Activated naive CD4-positive, alpha-beta T cell treated with anti-CD3 and anti-CD28 coated beads for 36 hours (primary cell): ENCODE measurements at regions not wholly inside any gene's neighbourhood (a gene's known extent, or its start where the extent isn't known, plus 50 kb on each side); places are given as distances from the start of the nearest gene placed in this dataset.

Experiments used
- CTCF ChIA-PET: fragments of 350-600 bp; sonication (Branson Sonifier 250); formaldehyde crosslinking; loops from one replicate; lab custom pipeline; 2021; ENCODE audit warnings: antibody characterized with exemption; lab: Charles Lee
- DNase-seq: peaks from one replicate; pipeline ENCODE4 v3.0.0-alpha.2; 2020
- H3K27ac Mint-ChIP-seq: one replicate; pipeline ENCODE4 v1.8.0; 2021; ENCODE audit warnings: mild to moderate bottlenecking, mixed read lengths
- H3K27me3 Mint-ChIP-seq: one replicate; pipeline ENCODE4 v1.8.0; 2021; ENCODE audit warnings: low read depth, mixed read lengths
- H3K36me3 Mint-ChIP-seq: one replicate; pipeline ENCODE4 v1.8.0; 2021; ENCODE audit warnings: low read depth, mixed read lengths
- H3K4me1 Mint-ChIP-seq: one replicate; pipeline ENCODE4 v1.8.0; 2021; ENCODE audit warnings: low read depth, mixed read lengths
- H3K4me3 Mint-ChIP-seq: one replicate; pipeline ENCODE4 v1.8.0; 2021; ENCODE audit warnings: mild to moderate bottlenecking, moderate library complexity, mixed read lengths
- H3K9me3 Mint-ChIP-seq: one replicate; pipeline ENCODE4 v1.8.0; 2021; ENCODE audit warnings: mixed read lengths
- intact Hi-C: fragments of 100-400 bp; cut with micrococcal nuclease; formaldehyde crosslinking; loops from one replicate; pipeline ENCODE4 v1.15.1; 2023

DNA sequence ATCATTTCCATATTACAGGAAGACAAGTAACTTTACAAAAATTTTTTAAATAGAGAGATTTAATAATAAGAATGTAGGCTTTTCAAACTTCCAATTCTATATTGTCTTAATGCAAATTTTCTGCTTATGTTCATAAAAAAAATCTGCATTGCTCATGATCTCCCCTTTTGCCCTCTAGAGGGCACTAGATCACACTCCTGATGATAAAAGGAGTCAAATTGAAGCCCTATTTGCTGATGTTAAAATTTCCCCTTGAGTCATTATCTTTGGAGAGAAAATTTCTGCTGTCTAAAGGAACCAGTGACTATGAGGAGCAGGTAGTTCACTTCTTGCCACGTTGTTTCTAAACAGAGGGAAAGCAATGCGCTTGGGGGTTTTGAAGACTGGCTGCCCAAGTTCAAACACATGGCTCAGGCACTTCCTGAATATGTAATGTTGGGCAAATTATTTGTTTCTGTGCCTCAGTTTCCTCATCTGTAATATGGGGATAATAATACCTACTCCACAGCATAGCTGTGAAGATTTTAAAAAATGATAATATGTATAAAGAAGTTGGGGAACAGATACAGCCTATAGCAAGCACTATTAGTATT lies 874.2 kb downstream of the TFAP2A start:
- Mint-ChIP-seq H3K4me3 (no peak overlapping the region), H3K4me1 (no peaks in the 10 kb centered on the region), H3K27ac (no peak overlapping the region), H3K9me3 (no peaks in the 10 kb centered on the region), H3K36me3 (no peaks in the 10 kb centered on the region), H3K27me3 (no peaks in the 10 kb centered on the region)
- CTCF ChIA-PET, result no interaction called here
- intact Hi-C loops, result loop anchor here (1.0 kb wide), 1 partner anchor 889 kb away; no protein-coding TSS in a partner anchor
- DNase-seq, result peak; percentile 10

DNA sequence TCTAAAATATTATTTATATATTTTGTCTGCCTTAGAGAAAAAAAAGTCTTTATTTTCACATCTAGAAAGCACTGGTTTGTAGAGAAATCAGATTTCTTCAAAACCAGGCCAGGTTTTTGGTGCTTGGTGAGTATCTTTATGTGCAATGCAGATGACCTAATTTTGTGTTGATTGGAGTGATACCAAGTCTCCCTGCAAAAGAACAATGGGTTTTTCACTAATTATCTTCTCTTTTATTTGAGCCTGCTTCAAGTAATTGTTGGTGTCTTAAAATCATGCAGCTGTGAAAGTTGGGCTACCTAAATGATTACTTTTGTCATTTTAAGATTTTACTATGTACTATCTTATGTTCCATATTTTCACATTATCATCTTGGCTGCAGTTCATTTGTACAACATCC lies 874.7 kb downstream of the TFAP2A start:
- H3K27me3 Mint-ChIP-seq, result no peaks in the 10 kb centered on the region
- no peaks in the 10 kb centered on the region for H3K4me1 Mint-ChIP-seq
- no peak for DNase-seq
- no peak overlapping the region for H3K27ac Mint-ChIP-seq
- H3K9me3 Mint-ChIP-seq, result no peaks in the 10 kb centered on the region
- intact Hi-C loops, result loop anchor here (1.0 kb wide), 1 partner anchor 889 kb away; no protein-coding TSS in a partner anchor
- H3K36me3 Mint-ChIP-seq, result no peaks in the 10 kb centered on the region
- H3K4me3 Mint-ChIP-seq, result no peak overlapping the region
- CTCF ChIA-PET, result no interaction called here

DNA sequence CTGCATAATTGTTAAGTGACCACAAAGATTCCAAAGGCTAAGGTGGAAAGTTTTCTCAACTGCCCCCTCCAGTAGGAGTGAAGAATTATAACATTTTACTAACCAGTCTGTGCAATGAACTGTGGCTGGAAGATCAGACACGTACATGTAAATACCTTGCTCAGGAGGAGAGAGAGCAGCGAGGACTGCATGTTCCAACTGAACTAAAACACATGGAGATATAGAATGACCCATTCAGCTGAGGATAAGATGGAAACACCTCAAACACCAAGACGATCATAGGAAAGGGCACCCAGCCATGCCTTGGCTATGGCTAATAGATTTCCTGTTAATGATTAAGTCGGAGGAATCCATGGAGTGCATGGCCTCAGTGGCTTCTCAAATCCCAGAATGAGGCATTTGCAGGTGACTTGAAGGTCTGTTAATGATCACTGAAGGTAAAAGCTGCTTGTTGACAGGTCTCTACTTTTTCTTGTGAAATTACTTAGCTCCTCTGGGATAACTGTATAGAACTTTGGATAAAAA lies 875.6 kb downstream of the TFAP2A start:
- DNase-seq, result no peak
- Mint-ChIP-seq H3K4me3 (no peak overlapping the region), H3K4me1 (no peaks in the 10 kb centered on the region), H3K27ac (no peak overlapping the region), H3K36me3 (no peaks in the 10 kb centered on the region), H3K27me3 (no peaks in the 10 kb centered on the region), H3K9me3 (no peaks in the 10 kb centered on the region)
- CTCF ChIA-PET, result no interaction called here
- intact Hi-C loops, result no loop called here

DNA sequence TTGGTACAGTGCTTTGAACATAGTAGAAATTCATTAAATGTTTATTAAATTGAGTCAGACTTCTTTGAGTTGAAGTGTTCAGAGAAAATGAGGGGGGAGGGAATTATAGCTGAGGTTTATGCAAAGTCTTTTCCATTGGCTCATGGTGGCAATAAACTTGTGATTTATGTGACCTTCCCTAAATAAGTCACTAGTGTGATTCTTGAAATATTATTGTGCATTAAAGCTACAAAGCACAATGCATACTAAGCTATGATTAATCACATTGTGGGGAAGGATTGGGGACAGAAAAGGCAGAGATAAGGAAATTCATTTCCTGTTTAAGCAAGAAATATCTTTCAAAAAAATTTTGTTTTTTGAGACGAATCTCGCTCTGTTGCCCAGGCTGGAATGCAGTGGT lies 877.5 kb downstream of the TFAP2A start:
- H3K4me1 Mint-ChIP-seq, result no peaks in the 10 kb centered on the region
- no peak for DNase-seq
- H3K27ac Mint-ChIP-seq, result no peak overlapping the region
- CTCF ChIA-PET, result interaction anchor here (1.2 kb wide), 1 partner anchor 9 kb away, joined by 5 read pairs; no protein-coding TSS in a partner anchor
- no peaks in the 10 kb centered on the region for H3K36me3 Mint-ChIP-seq
- no peaks in the 10 kb centered on the region for H3K27me3 Mint-ChIP-seq
- H3K9me3 Mint-ChIP-seq, result no peaks in the 10 kb centered on the region
- no peak overlapping the region for H3K4me3 Mint-ChIP-seq
- intact Hi-C loops, result no loop called here

DNA sequence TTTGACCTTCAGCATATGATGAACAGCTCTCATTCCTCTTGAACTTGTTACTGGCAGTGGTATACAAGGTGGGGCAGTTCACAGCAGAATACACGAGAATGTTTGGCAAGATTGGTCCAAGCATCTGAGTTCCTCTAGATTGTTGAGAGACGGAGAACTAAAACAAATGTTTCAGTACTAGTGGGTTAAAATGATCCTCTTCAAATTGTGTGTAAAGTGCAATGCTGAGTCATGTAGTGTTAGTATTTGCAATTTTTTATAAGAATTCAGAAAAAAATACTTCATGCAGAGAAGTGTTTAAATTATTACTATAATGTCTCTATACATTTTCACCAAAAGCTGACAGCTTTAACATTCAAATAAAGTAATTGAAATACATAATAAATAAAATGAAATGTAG lies 879.8 kb downstream of the TFAP2A start:
- Mint-ChIP-seq H3K27me3 (no peaks in the 10 kb centered on the region), H3K36me3 (no peaks in the 10 kb centered on the region), H3K4me3 (no peak overlapping the region), H3K9me3 (no peaks in the 10 kb centered on the region), H3K4me1 (no peaks in the 10 kb centered on the region), H3K27ac (no peak overlapping the region)
- intact Hi-C loops, result no loop called here
- no peak for DNase-seq
- CTCF ChIA-PET, result no interaction called here

DNA sequence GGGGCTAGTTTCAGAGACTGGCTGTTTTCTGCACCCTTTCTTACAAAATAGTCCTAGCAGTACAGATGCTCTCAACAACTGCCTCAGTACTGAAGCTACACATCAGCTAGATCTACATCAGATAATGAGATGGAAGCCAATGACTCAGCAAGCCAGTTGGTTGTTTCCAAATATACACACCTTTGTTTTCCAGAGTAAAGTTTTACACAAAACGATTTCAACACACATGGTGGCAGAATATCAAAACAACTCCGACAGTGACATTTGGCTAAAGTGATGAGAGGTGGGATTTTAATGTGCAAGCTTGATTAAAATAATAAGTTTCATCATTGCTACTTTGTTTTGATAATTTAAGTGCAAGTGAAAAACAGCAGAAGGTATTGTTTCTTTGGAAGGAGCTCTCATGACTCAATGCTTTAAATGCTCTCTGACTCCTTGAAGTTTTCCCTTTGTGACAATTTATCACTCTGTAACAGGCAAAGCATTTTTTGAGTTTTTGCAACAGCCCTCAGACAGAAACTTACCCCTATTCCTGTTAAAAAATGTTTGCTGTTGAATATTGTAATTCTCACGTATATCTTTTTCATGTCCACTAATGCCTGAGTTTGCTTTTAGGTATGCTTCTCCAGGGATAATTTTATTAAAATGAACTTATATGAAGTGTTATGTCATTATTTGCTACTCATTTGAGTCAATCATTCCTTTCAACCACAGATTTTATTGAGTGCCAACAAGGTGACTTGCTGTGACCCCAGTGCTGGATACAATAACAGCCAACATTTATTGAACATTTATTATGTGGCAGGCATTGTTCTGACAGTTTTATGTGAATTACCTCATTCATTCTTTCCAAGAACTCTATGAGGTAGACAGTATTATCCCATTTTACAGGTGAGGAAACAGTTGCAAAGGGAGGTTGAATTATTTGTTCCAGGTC lies 882.0 kb downstream of the TFAP2A start:
- Mint-ChIP-seq H3K36me3 (no peaks in the 10 kb centered on the region), H3K9me3 (no peaks in the 10 kb centered on the region), H3K4me3 (no peak overlapping the region), H3K27ac (no peak overlapping the region), H3K4me1 (no peaks in the 10 kb centered on the region), H3K27me3 (no peaks in the 10 kb centered on the region)
- intact Hi-C loops, result no loop called here
- DNase-seq, result no peak
- CTCF ChIA-PET, result interaction anchor here (0.5 kb wide), 1 partner anchor 509 kb away, joined by 5 read pairs; no protein-coding TSS in a partner anchor

DNA sequence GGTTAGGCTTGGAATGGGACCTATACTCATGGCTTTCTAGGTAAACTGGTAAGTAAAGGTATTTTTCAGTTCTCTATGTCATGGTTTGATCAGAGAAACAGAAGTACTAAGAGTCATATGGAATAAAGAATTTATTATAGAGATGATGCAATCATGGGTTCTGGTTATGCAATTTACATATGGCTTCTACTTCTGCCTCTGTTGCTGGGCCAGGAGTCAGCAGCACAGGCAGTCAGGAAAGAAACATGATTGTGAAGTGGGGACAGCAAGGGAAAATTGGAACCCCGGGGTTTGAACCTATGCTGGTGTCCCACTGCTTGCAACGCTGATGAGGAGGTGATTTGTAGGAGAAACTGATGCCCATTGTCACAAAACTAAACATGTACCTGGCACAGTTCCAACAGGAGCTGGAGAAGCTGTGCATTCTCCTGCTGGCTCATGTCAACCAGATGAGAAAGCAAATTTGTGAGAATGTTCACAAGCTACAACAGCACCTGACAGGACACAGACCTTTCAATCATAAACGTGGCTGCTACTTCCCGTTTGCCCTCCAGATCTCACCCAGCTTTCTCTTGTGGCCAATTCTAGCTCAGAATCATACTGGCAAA lies 887.1 kb downstream of the TFAP2A start:
- DNase-seq, result no peak
- CTCF ChIA-PET, result interaction anchor here (0.7 to 1.0 kb wide), 2 partner anchors 9 to 262 kb away, joined by 3 to 5 read pairs; no protein-coding TSS in a partner anchor
- Mint-ChIP-seq H3K4me1 (no peaks in the 10 kb centered on the region), H3K27me3 (peaks cover 4% of the 10 kb centered on the region), H3K27ac (no peak overlapping the region), H3K4me3 (no peak overlapping the region), H3K9me3 (peaks cover 4% of the 10 kb centered on the region), H3K36me3 (peaks cover 1% of the 10 kb centered on the region)
- intact Hi-C loops, result no loop called here

DNA sequence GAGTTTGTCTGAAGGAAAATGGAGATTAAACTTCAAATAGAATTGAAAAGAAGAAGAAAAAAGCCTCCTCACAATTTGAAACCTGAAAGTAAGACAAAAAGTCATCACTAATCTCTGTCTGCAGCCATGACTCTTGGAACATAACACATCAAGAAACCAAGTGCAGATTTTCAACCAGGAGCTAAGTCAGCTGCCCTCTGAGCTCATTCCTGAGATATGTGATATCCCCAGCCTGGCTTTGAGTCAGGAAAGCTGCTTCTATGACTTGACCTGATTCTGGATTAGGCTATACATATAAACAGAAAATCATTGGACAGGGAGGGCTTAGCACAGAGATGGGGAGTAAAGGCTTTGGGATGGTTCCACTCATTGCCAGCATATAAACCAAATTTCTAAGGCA lies 891.4 kb downstream of the TFAP2A start:
- Mint-ChIP-seq H3K36me3 (peaks cover 1% of the 10 kb centered on the region), H3K4me3 (no peak overlapping the region), H3K4me1 (peaks cover 2% of the 10 kb centered on the region), H3K27me3 (peaks cover 4% of the 10 kb centered on the region), H3K9me3 (peaks cover 4% of the 10 kb centered on the region), H3K27ac (no peak overlapping the region)
- intact Hi-C loops, result no loop called here
- CTCF ChIA-PET, result no interaction called here
- no peak for DNase-seq

DNA sequence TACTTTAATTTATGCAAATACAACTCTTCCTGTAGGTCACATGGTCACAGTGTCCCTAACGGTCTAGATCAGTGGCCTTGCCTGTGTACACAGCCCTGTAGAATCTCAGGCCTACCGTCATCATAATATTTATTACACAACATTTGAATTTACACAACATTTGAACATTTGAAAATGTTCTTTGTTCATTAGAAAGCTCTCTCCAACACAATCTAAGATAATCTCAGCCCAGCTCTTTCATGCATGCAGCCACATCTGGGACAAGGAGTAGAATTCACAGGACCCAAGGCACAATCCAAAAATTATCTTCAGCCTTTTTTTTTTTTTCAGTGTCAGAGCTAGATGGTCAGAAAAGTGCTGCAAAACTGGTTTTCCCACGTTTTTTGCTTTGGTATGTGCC lies 892.8 kb downstream of the TFAP2A start:
- intact Hi-C loops, result no loop called here
- Mint-ChIP-seq H3K27me3 (peaks cover under 1% of the 10 kb centered on the region), H3K4me3 (no peak overlapping the region)

DNA sequence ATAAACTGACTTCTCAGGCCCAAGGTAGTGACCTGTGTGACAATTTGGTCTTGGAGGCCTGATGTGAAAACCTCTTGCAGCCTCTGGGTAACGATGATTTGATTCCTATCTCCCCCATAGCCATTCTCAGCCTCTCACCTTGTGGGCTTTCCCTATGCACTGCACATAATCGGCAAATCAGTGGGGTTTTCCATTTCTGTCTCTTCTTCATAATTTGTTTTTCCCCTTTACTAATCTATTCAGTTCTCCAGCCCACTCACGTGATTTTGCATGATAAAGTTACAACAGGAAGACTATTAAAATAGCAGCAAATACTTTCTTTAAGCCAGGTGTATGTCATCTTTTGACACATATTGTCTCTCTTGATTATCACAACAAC lies 893.7 kb downstream of the TFAP2A start:
- Mint-ChIP-seq H3K27me3 (no peaks in the 10 kb centered on the region), H3K36me3 (no peaks in the 10 kb centered on the region), H3K27ac (no peak overlapping the region), H3K9me3 (no peaks in the 10 kb centered on the region), H3K4me3 (no peak overlapping the region), H3K4me1 (peaks cover 2% of the 10 kb centered on the region)
- CTCF ChIA-PET, result no interaction called here
- no peak for DNase-seq
- intact Hi-C loops, result no loop called here

More for the DNA sequence above, 892.8 kb downstream of the TFAP2A start:
- CTCF ChIA-PET, result no interaction called here
- Mint-ChIP-seq H3K4me1 (peaks cover 2% of the 10 kb centered on the region), H3K9me3 (peaks cover under 1% of the 10 kb centered on the region), H3K36me3 (peaks cover under 1% of the 10 kb centered on the region), H3K27ac (no peak overlapping the region)
- no peak for DNase-seq

DNA sequence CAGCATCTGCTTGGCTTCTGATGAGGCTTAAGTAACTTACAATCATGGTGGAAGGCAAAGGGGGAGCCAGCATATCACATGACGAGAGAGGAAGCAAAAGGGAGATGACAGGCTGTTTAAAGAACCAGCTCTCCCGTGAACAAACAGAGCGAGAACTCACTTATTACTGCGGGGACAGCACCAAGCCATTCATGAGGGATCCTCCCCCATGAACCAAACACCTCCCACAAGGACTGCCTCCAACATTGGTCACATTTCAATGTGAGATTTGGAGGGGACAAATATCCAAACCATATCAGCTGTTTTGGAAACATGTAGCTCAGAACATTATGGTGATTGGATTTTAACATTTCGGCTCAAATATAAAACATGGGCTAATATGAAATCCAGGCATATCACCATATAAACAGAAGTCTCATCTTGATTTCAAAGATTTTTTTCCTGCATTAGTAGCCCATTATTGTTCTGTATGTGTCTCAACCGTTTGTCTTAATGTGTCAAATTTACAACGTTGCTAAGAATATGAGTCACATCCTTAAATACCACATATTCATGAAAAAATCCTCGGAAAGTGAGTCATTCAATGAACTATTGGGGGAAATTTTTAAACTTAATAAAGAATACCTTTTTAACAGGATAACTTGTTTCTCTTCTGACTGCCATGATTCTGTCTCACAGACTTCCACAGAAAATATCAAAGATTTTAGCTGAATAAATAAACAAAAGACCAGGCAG lies 894.3 kb downstream of the TFAP2A start:
- peaks cover 2% of the 10 kb centered on the region for H3K4me1 Mint-ChIP-seq
- no peak overlapping the region for H3K27ac Mint-ChIP-seq
- H3K9me3 Mint-ChIP-seq, result no peaks in the 10 kb centered on the region
- no peak for DNase-seq
- intact Hi-C loops, result no loop called here
- CTCF ChIA-PET, result no interaction called here
- H3K4me3 Mint-ChIP-seq, result no peak overlapping the region
- H3K27me3 Mint-ChIP-seq, result no peaks in the 10 kb centered on the region
- H3K36me3 Mint-ChIP-seq, result no peaks in the 10 kb centered on the region

DNA sequence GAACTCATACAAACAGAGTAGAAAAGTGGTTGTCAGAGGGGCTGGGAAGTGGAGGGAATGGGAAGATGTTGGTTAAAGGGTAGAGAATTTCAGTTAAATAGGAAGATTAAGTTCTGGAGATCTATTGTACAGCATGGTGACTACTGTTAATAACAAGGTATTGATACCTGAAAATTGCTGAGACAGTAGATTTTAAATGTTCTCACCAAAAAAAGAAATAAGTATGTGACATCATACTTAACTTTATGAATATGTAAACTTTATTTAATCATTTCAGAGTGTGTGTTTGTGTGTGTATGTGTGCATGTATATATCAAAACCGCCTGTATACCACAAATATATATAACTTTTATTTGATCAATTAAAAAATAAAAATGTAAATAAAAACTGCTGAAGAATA lies 896.4 kb downstream of the TFAP2A start:
- H3K9me3 Mint-ChIP-seq, result no peaks in the 10 kb centered on the region
- H3K27me3 Mint-ChIP-seq, result no peaks in the 10 kb centered on the region
- no peak for DNase-seq
- no peak overlapping the region for H3K4me3 Mint-ChIP-seq
- CTCF ChIA-PET, result no interaction called here
- no peak overlapping the region for H3K27ac Mint-ChIP-seq
- intact Hi-C loops, result no loop called here
- H3K36me3 Mint-ChIP-seq, result no peaks in the 10 kb centered on the region
- H3K4me1 Mint-ChIP-seq, result peaks cover 2% of the 10 kb centered on the region
